ENCODE measurements at regions not wholly inside any gene's neighbourhood (a gene's known extent, or its start where the extent isn't known, plus 50 kb on each side); places are given as distances from the start of the nearest gene placed in this dataset.

DNA sequence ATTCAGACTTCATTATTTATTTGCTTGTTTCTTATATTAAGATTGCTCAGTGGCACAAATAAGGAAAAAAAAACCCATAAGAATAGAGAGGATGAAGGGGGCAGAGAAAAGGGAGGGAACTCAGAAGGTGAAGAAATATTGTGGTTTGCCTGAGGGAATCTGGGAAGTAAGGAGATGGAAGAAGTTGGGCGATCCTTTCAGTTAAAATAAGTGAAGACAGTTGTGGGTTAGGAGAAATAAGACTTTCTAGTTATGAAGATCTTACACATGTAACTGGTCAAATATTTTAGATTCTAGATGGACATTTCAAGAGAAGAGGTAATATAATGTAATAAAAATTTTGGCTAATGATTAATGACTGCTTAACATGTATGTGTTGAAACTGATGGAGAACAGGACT, 138.7 kb upstream of the LIMCH1 start:
- no peak overlapping the region for H3K4me3 Mint-ChIP-seq
- DNase-seq (ENCODE audit: low spot score in 2 of 2, unreplicated experiment in 2 of 2) = no peak
- no peaks in the 10 kb centered on the region for H3K9me3 Mint-ChIP-seq
- H3K4me1 Mint-ChIP-seq = peaks cover 37% of the 10 kb centered on the region
- H3K36me3 Mint-ChIP-seq = peaks cover 2% of the 10 kb centered on the region
- TF ChIP-seq, protein P1, sequence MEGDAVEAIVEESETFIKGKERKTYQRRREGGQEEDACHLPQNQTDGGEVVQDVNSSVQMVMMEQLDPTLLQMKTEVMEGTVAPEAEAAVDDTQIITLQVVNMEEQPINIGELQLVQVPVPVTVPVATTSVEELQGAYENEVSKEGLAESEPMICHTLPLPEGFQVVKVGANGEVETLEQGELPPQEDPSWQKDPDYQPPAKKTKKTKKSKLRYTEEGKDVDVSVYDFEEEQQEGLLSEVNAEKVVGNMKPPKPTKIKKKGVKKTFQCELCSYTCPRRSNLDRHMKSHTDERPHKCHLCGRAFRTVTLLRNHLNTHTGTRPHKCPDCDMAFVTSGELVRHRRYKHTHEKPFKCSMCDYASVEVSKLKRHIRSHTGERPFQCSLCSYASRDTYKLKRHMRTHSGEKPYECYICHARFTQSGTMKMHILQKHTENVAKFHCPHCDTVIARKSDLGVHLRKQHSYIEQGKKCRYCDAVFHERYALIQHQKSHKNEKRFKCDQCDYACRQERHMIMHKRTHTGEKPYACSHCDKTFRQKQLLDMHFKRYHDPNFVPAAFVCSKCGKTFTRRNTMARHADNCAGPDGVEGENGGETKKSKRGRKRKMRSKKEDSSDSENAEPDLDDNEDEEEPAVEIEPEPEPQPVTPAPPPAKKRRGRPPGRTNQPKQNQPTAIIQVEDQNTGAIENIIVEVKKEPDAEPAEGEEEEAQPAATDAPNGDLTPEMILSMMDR (IDR thresholded peaks at IDR 0.05; ENCODE audit: unreplicated experiment) = no peak
- H3K27ac Mint-ChIP-seq = peak overlapping the region; percentile 68
- H3K27me3 Mint-ChIP-seq (ENCODE audit: low read depth) = no peaks in the 10 kb centered on the region

DNA sequence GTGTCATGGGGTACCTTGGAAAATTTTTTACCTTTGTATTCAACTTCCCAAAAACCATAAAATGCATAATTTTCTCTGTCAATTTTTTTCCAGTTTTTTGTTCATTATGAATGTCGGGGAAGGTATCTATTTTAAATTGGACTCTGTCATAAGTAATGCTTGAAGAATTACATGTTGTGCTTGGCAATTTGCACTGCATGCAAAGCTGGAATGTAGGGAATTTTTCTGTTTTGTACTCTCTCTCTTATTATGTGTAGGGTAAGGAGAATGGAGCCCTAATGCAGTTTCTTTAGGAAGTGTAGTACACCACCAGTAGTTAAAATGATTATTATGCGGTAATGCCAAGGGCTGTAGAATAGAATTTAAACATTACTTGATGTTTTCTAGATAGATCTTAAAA, 137.7 kb upstream of the LIMCH1 start:
- no peak for DNase-seq (ENCODE audit: low spot score in 2 of 2, unreplicated experiment in 2 of 2)
- peaks cover 2% of the 10 kb centered on the region for H3K36me3 Mint-ChIP-seq
- TF ChIP-seq, protein P1 (IDR thresholded peaks at IDR 0.05; ENCODE audit: unreplicated experiment) = no peak
- no peaks in the 10 kb centered on the region for H3K27me3 Mint-ChIP-seq (ENCODE audit: low read depth)
- H3K4me3 Mint-ChIP-seq = no peak overlapping the region
- H3K4me1 Mint-ChIP-seq = peaks cover 31% of the 10 kb centered on the region
- no peaks in the 10 kb centered on the region for H3K9me3 Mint-ChIP-seq
- H3K27ac Mint-ChIP-seq = no peak overlapping the region

DNA sequence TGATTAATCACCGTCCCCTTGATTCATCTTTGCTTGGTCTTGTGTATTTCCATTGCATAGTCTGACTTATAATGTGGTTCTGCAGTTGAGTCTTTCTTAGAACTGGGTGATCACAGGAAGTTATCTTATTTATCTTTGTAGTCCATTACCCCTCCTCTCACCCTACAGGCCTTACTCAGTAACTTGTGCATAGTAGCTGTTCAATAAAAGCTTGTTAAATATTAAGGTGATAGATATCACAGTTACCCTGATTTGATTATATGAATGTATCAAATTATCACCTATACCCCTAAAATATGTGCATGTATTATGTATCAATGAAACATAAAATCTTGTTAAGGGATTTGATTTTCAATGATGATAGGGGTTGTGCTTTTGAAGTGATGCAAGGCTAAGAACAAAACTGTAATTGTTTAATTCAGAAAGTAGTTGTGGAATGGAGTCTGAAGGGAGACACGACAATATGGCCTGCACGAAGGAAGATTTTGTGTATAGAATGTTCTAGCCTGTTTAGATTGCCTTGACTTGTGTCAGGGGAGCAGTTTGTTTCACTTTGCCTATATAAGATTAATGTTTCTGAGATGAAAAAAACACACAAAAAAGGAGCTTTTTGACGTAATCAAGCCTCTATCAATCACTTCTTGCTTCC, 132.4 kb upstream of the LIMCH1 start:
- H3K27ac Mint-ChIP-seq = peak overlapping the region; percentile 60
- no peaks in the 10 kb centered on the region for H3K27me3 Mint-ChIP-seq (ENCODE audit: low read depth)
- no peaks in the 10 kb centered on the region for H3K9me3 Mint-ChIP-seq
- H3K4me3 Mint-ChIP-seq = no peak overlapping the region
- peaks cover 31% of the 10 kb centered on the region for H3K4me1 Mint-ChIP-seq
- DNase-seq (ENCODE audit: low spot score in 2 of 2, unreplicated experiment in 2 of 2) = no peak
- TF ChIP-seq, protein P1 (IDR thresholded peaks at IDR 0.05; ENCODE audit: unreplicated experiment) = no peak
- H3K36me3 Mint-ChIP-seq = peaks cover 2% of the 10 kb centered on the region

DNA sequence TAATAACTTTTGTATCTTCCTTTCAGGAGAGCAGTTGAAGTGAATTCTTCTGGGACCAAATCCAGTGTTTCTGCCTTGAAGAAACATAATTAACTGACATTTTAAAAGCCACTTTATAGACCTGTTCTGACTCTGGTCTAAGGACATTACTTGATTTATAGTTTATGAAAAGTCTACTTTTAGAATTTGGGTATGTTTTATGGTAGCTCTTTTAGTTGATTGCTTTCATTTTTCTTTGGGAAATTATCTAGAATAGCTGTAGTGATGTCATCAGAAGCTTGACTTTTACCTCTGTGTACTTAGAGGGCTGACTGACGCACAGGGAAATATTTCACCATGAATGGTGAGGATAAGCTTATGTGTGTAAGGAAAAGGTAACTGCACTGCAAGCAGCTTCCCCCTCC, 131.8 kb upstream of the LIMCH1 start:
- H3K36me3 Mint-ChIP-seq = peaks cover 2% of the 10 kb centered on the region
- TF ChIP-seq, protein P1 (IDR thresholded peaks at IDR 0.05; ENCODE audit: unreplicated experiment) = no peak
- no peaks in the 10 kb centered on the region for H3K9me3 Mint-ChIP-seq
- H3K4me1 Mint-ChIP-seq = peaks cover 35% of the 10 kb centered on the region
- H3K27me3 Mint-ChIP-seq (ENCODE audit: low read depth) = no peaks in the 10 kb centered on the region
- no peak for DNase-seq (ENCODE audit: low spot score in 2 of 2, unreplicated experiment in 2 of 2)
- no peak overlapping the region for H3K4me3 Mint-ChIP-seq
- peak overlapping the region; percentile 60 for H3K27ac Mint-ChIP-seq

DNA sequence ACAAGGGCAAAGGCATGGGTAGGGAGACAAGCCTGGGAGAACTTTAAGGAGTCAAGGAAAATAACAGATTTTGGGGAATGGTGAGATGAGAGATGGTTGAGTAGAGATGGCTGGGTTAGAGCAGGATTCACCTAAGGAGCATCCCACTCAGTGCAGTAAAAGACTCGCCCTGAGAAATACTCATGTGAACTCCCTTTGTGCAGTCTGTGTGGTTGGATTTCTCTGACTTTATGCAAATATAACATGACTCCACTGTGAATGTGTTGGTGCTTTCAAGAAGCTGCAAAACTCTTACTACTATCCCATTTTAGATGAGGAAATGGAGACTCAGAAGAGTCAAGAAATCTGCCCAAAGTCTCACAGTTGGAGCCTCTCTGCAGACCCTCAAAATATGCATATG, 129.8 kb upstream of the LIMCH1 start:
- Mint-ChIP-seq H3K27ac (no peak overlapping the region), H3K9me3 (no peaks in the 10 kb centered on the region), H3K36me3 (no peaks in the 10 kb centered on the region), H3K27me3 (ENCODE audit: low read depth) (no peaks in the 10 kb centered on the region), H3K4me3 (no peak overlapping the region), H3K4me1 (peaks cover 43% of the 10 kb centered on the region)
- TF ChIP-seq, protein P1 (IDR thresholded peaks at IDR 0.05; ENCODE audit: unreplicated experiment) = no peak
- DNase-seq (ENCODE audit: low spot score in 2 of 2, unreplicated experiment in 2 of 2) = no peak

Data from mesothelial cell of epicardium (in vitro differentiated cells).